MCF 10A (cell line): ENCODE measurements at regions not wholly inside any gene's neighbourhood (a gene's known extent, or its start where the extent isn't known, plus 50 kb on each side); places are given as distances from the start of the nearest gene placed in this dataset.
"Not testable (repeated sequence)": the region's sequence is repeated elsewhere in the genome, so short reads cannot be mapped to it uniquely, and the experiment has no call there.

Experiments used
- BruUV-seq: library from RNA; stranded (reverse); fragments of 400-500 nt; replicated peaks from 2 replicates; lab custom pipeline; 2021; lab: Mats Ljungman, UMichigan
- CTCF ChIA-PET: fragments of 300-600 bp; sonication (Branson Sonifier 250); formaldehyde crosslinking; extraction: SDS; loops from one replicate; lab custom pipeline; 2021; ENCODE audit warnings: antibody characterized with exemption, inconsistent platforms; lab: Yijun Ruan, JAX
- POLR2A ChIA-PET: fragments of 300-600, 350-650 bp; sonication (Branson Sonifier 250); formaldehyde crosslinking; extraction: SDS; loops from one replicate; lab custom pipeline; 2020; ENCODE audit warnings: antibody characterized with exemption, inconsistent platforms; lab: Yijun Ruan, JAX
- DNase-seq: peaks from one replicate; pipeline ENCODE4 v3.0.0-alpha.2; 2018; ENCODE audit not compliant: unreplicated experiment
- H3K27ac Mint-ChIP-seq: one replicate; pipeline ENCODE4 v1.8.0; 2022; ENCODE audit warnings: mild to moderate bottlenecking, low read depth, mixed read lengths; ENCODE audit not compliant: unreplicated experiment
- H3K27me3 Mint-ChIP-seq: one replicate; pipeline ENCODE4 v1.8.0; 2022; ENCODE audit warnings: mixed read lengths; ENCODE audit not compliant: insufficient read depth, unreplicated experiment
- H3K36me3 Mint-ChIP-seq: one replicate; pipeline ENCODE4 v1.8.0; 2022; ENCODE audit warnings: mild to moderate bottlenecking, moderate library complexity, mixed read lengths; ENCODE audit not compliant: insufficient read depth, unreplicated experiment
- H3K4me1 Mint-ChIP-seq: one replicate; pipeline ENCODE4 v1.8.0; 2022; ENCODE audit warnings: mixed read lengths; ENCODE audit not compliant: insufficient read depth, unreplicated experiment
- H3K4me3 Mint-ChIP-seq: one replicate; pipeline ENCODE4 v1.8.0; 2022; ENCODE audit warnings: mild to moderate bottlenecking, moderate library complexity, mixed read lengths; ENCODE audit not compliant: unreplicated experiment
- H3K9me3 Mint-ChIP-seq: one replicate; pipeline ENCODE4 v1.8.0; 2022; ENCODE audit warnings: mixed read lengths; ENCODE audit not compliant: unreplicated experiment
- CTCF ChIP-seq: fragments of 200-600 bp; IDR thresholded peaks from one replicate; pipeline ENCODE4 v1.8.0; 2022; ENCODE audit warnings: antibody characterized with exemption, mild to moderate bottlenecking; ENCODE audit not compliant: unreplicated experiment
- intact Hi-C: fragments of 100-400 bp; cut with micrococcal nuclease; formaldehyde crosslinking; loops from 2 replicates; pipeline ENCODE4 v1.14.1; 2022

DNA sequence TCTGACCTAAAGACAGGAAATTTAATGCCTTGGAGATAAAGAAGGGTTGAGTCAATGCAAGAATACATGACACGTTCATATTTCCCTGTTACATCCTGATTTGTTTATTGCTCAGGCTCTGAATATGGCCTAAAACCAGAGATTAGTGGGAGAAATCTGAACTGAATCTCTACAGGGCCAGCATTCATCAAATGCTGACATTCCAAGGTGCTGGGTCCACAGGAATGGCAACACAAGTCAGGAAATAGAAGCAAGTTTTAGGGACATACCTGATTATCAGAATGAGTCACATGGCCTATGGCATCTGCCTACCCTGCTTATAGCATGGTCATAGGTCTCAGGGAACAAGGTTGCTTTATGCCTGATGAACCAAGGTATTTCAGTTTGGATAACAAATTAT is 117.4 kb upstream of the CES5A start:
- no peaks in the 10 kb centered on the region for H3K36me3 Mint-ChIP-seq
- intact Hi-C loops, result no loop called here

DNA sequence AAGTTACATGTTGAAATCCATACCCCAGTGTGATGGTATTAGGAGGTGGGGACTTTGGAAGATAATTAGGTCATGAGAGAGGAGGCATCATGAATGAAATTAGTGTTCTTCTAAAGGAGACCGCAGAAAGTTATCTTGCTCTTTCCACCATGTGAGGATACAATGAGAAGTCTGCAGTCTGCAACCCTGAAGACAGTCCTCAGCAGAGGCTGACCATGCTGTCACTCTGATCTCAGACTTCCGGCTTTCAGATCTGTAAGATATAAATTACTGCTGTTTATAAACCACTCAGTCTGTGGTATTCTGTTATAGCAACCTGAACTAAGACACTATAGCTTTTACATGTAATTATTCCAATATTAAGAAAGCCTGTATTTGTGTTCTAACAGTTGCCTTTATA is 116.7 kb upstream of the CES5A start:
- BruUV-seq, result no TSS peak
- Mint-ChIP-seq H3K36me3 (no peaks in the 10 kb centered on the region), H3K27me3 (peaks cover 9% of the 10 kb centered on the region), H3K4me3 (no peak overlapping the region), H3K27ac (no peak overlapping the region), H3K4me1 (no peaks in the 10 kb centered on the region), H3K9me3 (no peaks in the 10 kb centered on the region)
- CTCF ChIA-PET, result no interaction called here
- TF ChIP-seq CTCF, result no peak
- intact Hi-C loops, result no loop called here
- no peak for DNase-seq
- POLR2A ChIA-PET, result no interaction called here

More for the DNA sequence above, 117.4 kb upstream of the CES5A start:
- Mint-ChIP-seq H3K27me3 (peaks cover 11% of the 10 kb centered on the region), H3K4me1 (no peaks in the 10 kb centered on the region), H3K27ac (no peak overlapping the region), H3K4me3 (no peak overlapping the region), H3K9me3 (no peaks in the 10 kb centered on the region)
- DNase-seq, result no peak
- CTCF ChIA-PET, result no interaction called here
- POLR2A ChIA-PET, result no interaction called here
- no peak for TF ChIP-seq CTCF
- no TSS peak for BruUV-seq

DNA sequence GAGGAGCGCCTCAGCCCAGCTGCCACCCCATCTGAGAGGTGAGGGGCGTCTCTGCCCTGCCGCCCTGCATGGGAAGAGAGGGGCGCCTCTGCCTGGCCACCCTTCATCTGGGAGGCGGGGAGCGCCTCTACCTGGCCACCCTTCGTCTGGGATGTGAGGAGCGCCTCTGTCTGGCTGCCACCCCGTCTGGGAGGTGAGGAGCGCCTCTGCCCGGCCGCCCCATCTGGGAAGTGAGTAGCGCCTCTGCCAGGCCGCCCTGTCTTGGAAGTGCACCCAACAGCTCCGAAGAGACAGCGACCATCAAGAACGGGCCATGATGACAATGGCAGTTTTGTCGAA is 114.4 kb upstream of the CES5A start:
- TF ChIP-seq CTCF, result no peak
- CTCF ChIA-PET, result no interaction called here
- H3K27ac Mint-ChIP-seq, result no peak overlapping the region
- H3K4me1 Mint-ChIP-seq, result no peaks in the 10 kb centered on the region
- intact Hi-C loops, result no loop called here
- H3K4me3 Mint-ChIP-seq, result no peak overlapping the region
- no peak for DNase-seq
- H3K36me3 Mint-ChIP-seq, result no peaks in the 10 kb centered on the region
- H3K9me3 Mint-ChIP-seq, result no peaks in the 10 kb centered on the region
- H3K27me3 Mint-ChIP-seq, result peaks cover 24% of the 10 kb centered on the region
- POLR2A ChIA-PET, result no interaction called here
- BruUV-seq, result no TSS peak

- CTCF ChIA-PET, H3K36me3 Mint-ChIP-seq, intact Hi-C loops, BruUV-seq, H3K27ac Mint-ChIP-seq, DNase-seq, H3K4me1 Mint-ChIP-seq, H3K4me3 Mint-ChIP-seq, H3K9me3 Mint-ChIP-seq, POLR2A ChIA-PET: not testable (repeated sequence)
- peaks cover 30% of the 10 kb centered on the region for H3K27me3 Mint-ChIP-seq
Measured at GRCh38 chr16:55988850-55989568, 113.8 kb upstream of the CES5A start.
